22Rv1 (cell line): ENCODE measurements at regions not wholly inside any gene's neighbourhood (a gene's known extent, or its start where the extent isn't known, plus 50 kb on each side); places are given as distances from the start of the nearest gene placed in this dataset.

ENCODE experiments used
- CTCF ChIP-seq: fragments of 450-650 bp; IDR thresholded peaks from 2 replicates; pipeline ENCODE4 v1.5.1; 2017; ENCODE audit warnings: mild to moderate bottlenecking
- ZFX ChIP-seq: fragments of 450-650 bp; IDR thresholded peaks from 2 replicates; pipeline ENCODE4 v1.6.1; 2017; ENCODE audit warnings: antibody characterized with exemption, borderline replicate concordance

- TF ChIP-seq CTCF, result no peak
- no peak for TF ChIP-seq ZFX
Observed at GRCh38 chr20:7822772-7823171, 117.5 kb downstream of the HAO1 start.
